CD4-positive, alpha-beta T cell treated with Interferon gamma for 1 hour (primary cell): ENCODE measurements at regions not wholly inside any gene's neighbourhood (a gene's known extent, or its start where the extent isn't known, plus 50 kb on each side); places are given as distances from the start of the nearest gene placed in this dataset.

Experiments used
- DNase-seq: peaks from one replicate; pipeline ENCODE4 v3.0.0-alpha.2; 2020

DNA sequence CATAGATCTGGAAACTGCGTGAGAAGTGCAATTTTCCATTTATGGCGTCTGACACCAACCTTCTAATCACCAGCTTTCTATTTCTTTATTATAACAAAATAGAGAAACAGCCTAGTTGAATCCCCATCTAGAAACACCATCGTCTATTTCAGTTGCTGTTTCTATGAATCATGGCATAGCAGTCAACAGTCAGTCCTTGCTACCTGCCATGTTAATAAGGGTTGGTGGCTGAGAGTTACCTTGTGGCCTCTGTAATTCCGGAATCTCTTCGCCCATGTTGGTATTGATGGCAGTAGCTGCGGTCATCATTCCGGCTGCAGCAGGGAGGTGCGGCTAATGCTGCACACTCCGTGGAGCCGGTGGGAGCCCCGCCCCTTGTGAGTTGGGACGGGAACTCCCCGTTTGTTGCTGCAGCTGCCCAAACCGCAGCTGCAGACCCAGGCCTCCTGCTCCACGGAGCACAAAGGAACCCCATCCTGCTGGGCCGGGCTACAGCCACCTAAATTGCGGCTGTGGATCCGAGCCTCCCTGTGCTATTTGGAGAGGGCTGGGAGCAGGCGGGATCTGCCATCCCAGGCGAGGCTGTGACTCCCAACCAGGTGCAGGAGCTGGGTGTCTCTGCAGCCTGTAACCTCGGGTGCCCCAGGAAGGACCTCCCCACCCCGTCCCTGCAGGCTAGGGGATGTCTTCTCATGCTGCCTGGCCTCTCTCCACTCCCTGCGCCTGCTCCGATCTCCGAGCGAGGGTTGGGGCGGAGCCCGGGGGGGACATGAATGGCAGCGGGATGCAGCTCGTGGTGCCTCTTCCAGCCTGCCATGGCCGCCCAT is 115.4 kb upstream of the STK26 start:
- no peak for DNase-seq

GRCh38 chrX:131910586-131910985 is 112.5 kb upstream of the STK26 start:
- DNase-seq: no peak

DNA sequence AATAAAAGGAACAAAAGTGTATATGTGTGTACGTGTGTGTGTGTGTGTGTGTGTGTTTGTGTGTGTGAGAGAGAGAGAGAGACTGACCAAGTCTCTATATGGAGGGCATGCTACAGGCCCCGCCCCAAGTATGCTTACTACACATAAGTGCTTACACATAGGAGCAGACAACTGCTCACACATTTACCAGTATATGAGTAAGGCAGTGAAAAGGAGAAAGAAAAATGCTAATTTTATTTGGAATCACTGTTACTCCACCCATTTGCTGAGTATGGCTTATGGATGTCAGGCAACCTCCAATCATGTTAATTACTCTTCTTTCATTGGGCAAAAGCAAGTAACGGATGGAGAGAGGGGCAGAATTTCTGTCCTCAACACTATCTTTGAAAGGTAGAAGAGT is 107.6 kb upstream of the STK26 start:
- DNase-seq: no peak

GRCh38 chrX:131917588-131917987 is 105.5 kb upstream of the STK26 start:
- DNase-seq: no peak

DNA sequence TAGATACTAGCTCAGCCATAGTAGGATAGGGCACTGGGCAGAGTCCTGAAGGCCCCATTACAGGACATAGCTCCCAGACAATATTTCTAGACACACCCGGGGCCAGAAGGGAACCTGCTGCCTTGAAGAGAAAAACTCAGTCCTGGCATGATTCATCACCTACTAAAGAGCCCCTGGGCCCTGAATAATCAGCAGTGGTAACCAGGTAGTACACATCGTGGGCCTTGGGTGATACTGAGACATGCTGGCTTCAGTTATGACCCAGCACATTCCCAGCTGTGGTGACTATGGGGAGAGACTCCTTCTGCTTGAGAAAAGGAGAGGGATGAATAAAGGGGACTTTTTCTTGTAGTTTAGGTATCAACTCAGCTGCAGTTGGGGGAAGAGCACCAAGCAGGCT is 104.3 kb upstream of the STK26 start:
- DNase-seq: no peak

DNA sequence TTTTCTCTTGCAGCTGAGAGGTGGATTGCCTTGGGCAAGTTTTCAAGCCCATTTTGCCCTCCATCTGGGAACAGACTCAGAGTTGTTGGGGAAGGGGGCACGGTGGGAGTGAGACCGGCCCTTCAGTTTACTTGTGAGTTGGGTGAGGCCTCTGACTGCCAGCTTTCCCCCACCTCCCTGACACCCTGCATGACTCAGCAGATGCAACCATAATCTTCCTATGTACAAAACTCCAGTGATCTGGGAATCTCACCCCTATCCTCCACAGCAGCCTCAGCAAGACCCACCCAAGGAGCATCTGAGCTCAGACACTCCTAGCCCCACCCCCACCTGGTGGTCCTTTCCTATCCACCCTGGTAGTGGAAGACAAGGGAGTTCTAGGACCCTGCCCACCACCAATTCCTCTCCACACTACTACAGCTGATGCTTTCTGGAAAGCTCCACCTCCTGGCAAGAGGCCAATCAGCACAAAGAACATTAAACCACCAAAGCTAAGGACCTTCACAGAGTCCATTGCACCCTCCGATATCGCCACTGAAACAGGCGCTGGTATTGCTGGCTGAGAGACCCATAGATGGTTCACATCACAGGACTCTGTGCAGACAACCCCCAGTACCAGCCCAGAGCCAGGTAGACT is 99.4 kb upstream of the STK26 start:
- DNase-seq: no peak

GRCh38 chrX:131938749-131939148 is 84.4 kb upstream of the STK26 start:
- DNase-seq: no peak

GRCh38 chrX:131942034-131942433 is 81.1 kb upstream of the STK26 start:
- no peak for DNase-seq

DNA sequence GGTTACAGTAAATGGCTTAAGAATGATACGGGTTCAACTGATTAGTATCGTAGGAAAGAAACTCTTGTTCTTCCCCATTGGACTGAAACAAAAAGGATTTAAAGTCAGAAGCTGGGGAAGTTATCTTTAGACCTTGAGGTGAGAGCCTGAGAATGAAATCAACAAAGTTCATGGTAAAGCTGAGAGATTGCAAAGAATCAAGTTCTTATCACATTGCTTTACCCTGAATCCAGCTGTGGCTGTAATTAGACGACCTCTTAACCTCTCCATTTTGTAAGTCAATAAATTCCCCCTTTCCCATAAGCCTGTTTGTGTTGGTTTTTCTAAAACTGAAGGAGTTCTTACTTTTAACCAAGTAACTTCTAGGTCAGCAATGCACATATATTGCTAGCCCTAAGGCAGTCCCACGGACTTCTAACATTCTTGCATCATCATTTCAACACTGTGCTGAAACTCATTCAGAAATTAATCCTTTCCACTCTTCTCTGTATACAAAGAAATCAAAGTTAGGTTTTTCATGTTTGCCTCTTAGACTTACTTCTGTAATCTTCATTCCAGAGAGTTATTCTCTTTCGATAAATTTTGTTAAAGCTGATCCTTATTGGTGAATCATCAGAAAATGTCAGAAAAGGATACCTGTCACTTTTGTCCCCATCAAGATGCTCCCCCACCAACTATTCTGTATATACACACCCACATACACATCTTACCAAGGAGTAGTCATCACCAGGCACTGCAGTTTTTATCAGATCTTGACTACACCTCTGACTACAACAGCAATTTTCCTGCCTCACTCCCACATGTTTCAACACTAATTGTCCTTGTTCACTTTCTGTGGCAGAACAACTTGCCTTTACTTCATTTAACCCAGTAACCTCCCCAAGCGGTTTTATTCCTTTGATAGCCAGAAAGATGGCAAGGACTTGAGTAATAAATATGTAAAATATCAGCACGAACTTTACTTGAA is 77.9 kb upstream of the STK26 start:
- no peak for DNase-seq

GRCh38 chrX:131951166-131951565 is 71.9 kb upstream of the STK26 start:
- no peak for DNase-seq

DNA sequence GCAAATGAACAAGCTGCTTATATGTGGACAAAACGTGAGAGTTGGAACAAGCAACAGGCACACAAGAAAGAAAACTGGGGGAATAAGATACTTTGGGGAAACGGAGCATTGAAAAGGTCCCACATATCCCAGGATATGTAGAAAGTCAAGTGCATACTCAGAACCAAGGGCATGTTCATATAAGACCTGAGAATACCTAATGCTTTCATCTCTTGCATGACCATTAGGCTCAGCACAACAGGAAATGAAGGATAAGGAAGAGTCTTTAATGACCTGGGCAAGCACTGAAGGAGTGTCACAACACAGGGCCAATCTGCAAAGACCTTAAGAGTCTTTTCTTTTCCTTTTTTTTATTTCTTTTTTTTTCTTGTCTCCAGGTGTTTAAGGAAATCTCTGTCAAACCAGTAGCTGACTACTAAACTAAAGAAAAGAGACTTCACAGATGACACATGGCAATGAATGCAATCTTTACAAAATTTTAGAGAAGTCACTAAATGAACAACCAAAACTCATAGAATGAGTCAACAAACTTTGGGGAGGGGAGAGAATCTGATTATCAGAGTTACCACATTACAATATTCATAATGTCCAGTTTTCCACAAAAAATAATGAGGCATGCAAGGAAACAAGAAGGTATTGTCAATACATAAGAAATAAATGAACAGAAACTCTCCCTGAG is 67.9 kb upstream of the STK26 start:
- DNase-seq: no peak

DNA sequence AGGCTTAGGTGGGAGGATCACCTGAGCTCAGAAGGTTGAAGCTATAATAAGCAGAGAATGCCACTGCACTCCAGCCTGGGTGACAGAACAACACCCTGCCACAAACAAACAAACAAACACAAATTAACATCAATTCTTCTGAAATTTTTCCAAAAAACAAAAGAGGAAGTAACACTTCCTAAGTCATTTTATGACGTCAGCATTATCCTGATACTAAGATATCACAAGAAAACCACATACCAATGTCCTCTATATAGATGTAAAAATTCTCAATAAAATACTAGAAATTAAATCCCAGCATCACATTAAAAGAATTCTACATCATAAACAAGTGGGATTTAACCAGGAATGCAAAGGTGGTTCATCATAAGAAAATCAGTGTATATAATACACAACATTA is 64.4 kb upstream of the STK26 start:
- DNase-seq: no peak

DNA sequence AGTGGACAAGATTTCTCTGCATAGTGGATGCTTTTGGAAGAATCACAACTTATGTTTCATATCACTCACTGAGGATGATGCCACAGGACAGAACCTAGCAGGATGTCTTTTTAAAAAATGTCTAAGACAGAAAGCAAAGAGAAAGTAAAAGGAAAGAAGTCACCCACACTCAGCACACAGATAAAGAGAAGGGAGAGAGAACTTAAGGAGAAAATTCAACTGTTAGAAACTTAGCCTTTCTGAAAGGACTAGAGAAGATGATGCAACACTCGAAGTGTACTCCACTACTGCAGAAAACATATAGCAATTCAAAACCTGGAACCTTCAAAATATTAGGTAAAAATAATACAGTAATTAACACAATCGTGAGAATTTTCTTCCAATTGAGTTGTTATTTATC is 52.8 kb upstream of the STK26 start:
- no peak for DNase-seq
